Naive thymus-derived CD8-positive, alpha-beta T cell (primary cell): ENCODE measurements at regions not wholly inside any gene's neighbourhood (a gene's known extent, or its start where the extent isn't known, plus 50 kb on each side); places are given as distances from the start of the nearest gene placed in this dataset.

Experiments used
- ATAC-seq, 2 donors: fragments of 150-1000 bp; cut with Tn5 transposase in 1 of 2; sonication (Bioruptor Pico), chemical (Tn5 transposase) in 1 of 2; 1 replicate in 1 of 2; 2 replicates in 1 of 2; pipeline ENCODE4 v1.10.0; 2021; ENCODE audit warnings: mild to moderate bottlenecking in 2 of 2, moderate library complexity in 2 of 2
- POLR2A ChIA-PET: fragments of 350-600 bp; sonication (Branson Sonifier 250); formaldehyde crosslinking; loops from one replicate; lab custom pipeline; 2021; ENCODE audit warnings: antibody characterized with exemption; lab: Charles Lee
- DNase-seq, 10 donors: peaks; one replicate each; pipeline versions ENCODE4 v3.0.0 to v3.0.0-alpha.2; 2020 to 2022
- H3K27ac Mint-ChIP-seq, 10 donors: one replicate each; pipeline ENCODE4 v1.8.0; 2020 to 2022; ENCODE audit warnings: mild to moderate bottlenecking in 10 of 10, mixed read lengths in 10 of 10, moderate library complexity in 4 of 10, inconsistent platforms in 1 of 10
- H3K27me3 Mint-ChIP-seq, 5 donors: one replicate each; pipeline ENCODE4 v1.8.0; 2021 to 2022; ENCODE audit warnings: mixed read lengths in 5 of 5
- H3K36me3 Mint-ChIP-seq, 3 donors: one replicate each; pipeline ENCODE4 v1.8.0; 2020 to 2022; ENCODE audit warnings: mixed read lengths in 3 of 3, mild to moderate bottlenecking in 2 of 3, inconsistent platforms in 1 of 3
- H3K4me1 Mint-ChIP-seq, 4 donors: one replicate each; pipeline ENCODE4 v1.8.0; 2021 to 2022; ENCODE audit warnings: mixed read lengths in 4 of 4
- H3K4me3 Mint-ChIP-seq, 10 donors: one replicate each; pipeline ENCODE4 v1.8.0; 2020 to 2022; ENCODE audit warnings: mild to moderate bottlenecking in 10 of 10, mixed read lengths in 10 of 10, moderate library complexity in 6 of 10, inconsistent platforms in 1 of 10
- H3K9me3 Mint-ChIP-seq, 9 donors: one replicate each; pipeline ENCODE4 v1.8.0; 2020 to 2022; ENCODE audit warnings: mixed read lengths in 9 of 9, mild to moderate bottlenecking in 3 of 9, inconsistent platforms in 1 of 9, moderate library complexity in 1 of 9

DNA sequence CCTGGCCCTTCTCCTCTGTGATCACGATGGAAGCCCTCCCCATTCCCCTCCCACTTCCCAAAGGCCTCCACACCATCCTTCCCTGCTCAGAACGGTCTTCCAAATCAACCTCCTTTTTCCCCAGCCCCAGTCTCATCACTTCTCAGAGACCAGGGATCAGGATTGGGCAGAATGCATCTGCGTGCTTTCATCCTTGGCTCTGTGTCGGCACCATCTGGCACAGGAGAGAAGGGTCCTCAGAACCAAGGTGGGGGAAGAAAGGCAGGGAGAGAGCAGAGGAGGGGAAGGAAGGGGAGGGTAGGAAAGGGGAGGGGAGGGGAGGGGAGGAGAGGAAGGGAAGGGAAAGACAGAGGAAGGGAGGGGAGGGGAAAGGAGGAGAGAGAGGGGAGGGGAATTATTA, 52.4 kb upstream of the FICD start:
- Mint-ChIP-seq H3K27ac (no peak overlapping the region), H3K9me3 (peaks cover 0 to 9% (median 0%) of the 10 kb centered on the region in 9 donors), H3K36me3 (no peaks in the 10 kb centered on the region), H3K4me1 (no peaks in the 10 kb centered on the region), H3K4me3 (no peak overlapping the region), H3K27me3 (peaks cover 26 to 57% (median 50%) of the 10 kb centered on the region in 5 donors)
- no peak for DNase-seq
- POLR2A ChIA-PET = no interaction called here
- ATAC-seq = no peak

DNA sequence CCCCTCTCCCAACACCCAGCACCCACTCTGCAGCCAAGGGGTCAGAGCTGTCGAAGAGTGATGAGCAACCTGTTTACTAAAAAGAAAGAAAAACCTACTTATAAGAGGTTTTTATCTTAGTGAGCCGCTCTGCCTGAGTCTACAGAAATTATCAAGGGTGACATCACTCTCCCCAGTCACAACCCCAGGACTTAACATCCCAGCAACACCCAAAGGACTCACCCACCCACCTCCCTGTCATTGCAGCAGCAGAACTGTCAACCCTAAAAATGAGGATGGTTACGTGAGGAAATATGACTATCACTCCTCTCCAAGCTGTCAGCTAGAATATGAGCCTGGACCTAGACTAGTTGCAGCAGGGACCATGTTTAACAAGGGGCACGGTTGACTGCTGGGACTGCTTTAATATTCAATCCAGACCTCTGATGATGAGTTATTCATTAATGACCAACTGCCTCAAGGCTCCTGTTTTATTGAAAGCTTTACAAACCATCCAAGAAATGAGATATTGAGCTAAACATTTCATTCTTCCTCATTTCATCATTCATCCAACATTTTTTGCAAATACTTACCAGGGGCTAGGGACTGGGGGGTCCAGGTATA, 53.9 kb upstream of the FICD start:
- peaks cover 21 to 42% (median 41%) of the 10 kb centered on the region in 5 donors for H3K27me3 Mint-ChIP-seq
- POLR2A ChIA-PET = no interaction called here
- peaks cover 0 to 1% (median 0%) of the 10 kb centered on the region in 9 donors for H3K9me3 Mint-ChIP-seq
- H3K4me3 Mint-ChIP-seq = no peak overlapping the region
- no peak overlapping the region for H3K27ac Mint-ChIP-seq
- ATAC-seq = no peak
- no peaks in the 10 kb centered on the region for H3K4me1 Mint-ChIP-seq
- H3K36me3 Mint-ChIP-seq = no peaks in the 10 kb centered on the region
- DNase-seq = no peak

- Mint-ChIP-seq H3K27ac (no peak overlapping the region), H3K4me3 (no peak overlapping the region), H3K4me1 (no peaks in the 10 kb centered on the region), H3K36me3 (no peaks in the 10 kb centered on the region), H3K27me3 (peaks cover 16 to 37% (median 23%) of the 10 kb centered on the region in 5 donors), H3K9me3 (peaks cover 0 to 2% (median 0%) of the 10 kb centered on the region in 9 donors)
- ATAC-seq (no peak), DNase-seq (no peak)
- POLR2A ChIA-PET = no interaction called here
These were observed 55.9 kb upstream of the FICD start for GRCh38 chr12:108459149-108459548.

- POLR2A ChIA-PET = no interaction called here
- Mint-ChIP-seq H3K4me3 (no peak overlapping the region), H3K36me3 (no peaks in the 10 kb centered on the region), H3K9me3 (peaks cover 0 to 2% (median 0%) of the 10 kb centered on the region in 9 donors), H3K4me1 (no peaks in the 10 kb centered on the region), H3K27ac (no peak overlapping the region), H3K27me3 (peaks cover 12 to 33% (median 17%) of the 10 kb centered on the region in 5 donors)
- ATAC-seq (no peak), DNase-seq (no peak)
These were observed 57.2 kb upstream of the FICD start for GRCh38 chr12:108457734-108458361.

DNA sequence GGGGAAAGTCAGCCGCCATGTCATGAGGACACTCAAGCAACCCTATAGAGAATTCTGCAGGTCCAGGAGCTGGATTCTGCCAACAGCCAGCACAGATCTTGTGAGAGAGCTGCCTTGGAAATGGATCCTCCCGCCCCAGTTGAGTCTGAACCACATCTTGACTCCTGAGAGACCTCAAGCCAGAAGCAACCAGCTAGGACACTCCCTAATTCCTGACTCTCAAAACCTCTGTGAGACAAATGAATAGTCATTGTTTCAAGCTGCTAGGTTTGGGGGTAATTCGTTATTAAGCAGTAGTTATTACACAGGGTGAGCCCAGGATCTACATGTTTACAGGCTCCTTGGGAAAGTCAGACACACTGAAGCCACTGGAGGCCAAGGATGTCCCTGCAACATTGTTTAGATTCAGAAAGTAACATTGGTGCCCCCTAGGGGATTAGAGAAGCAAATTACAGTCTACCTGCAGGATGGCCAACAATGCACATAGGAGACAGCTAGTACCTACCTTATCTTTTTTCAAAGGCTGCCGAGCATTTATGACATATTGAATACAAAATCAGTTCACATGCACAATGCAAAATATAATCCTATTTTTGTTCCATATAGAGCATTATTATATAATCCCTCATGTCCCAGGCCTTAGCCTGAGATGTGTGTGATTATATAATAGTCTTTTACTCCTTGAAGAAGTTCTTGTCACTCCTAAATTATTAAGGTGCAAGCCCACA, 57.9 kb upstream of the FICD start:
- H3K4me1 Mint-ChIP-seq = no peaks in the 10 kb centered on the region
- peaks cover 11 to 33% (median 16%) of the 10 kb centered on the region in 5 donors for H3K27me3 Mint-ChIP-seq
- H3K27ac Mint-ChIP-seq = no peak overlapping the region
- POLR2A ChIA-PET = no interaction called here
- H3K4me3 Mint-ChIP-seq = no peak overlapping the region
- ATAC-seq (no peak), DNase-seq (peak in 1 of 10 donors; percentile 18)
- H3K9me3 Mint-ChIP-seq = peaks cover 0 to 3% (median 0%) of the 10 kb centered on the region in 9 donors
- H3K36me3 Mint-ChIP-seq = no peaks in the 10 kb centered on the region

GRCh38 chr12:108455706-108456105, 59.4 kb upstream of the FICD start:
- H3K4me3 Mint-ChIP-seq = no peak overlapping the region
- H3K4me1 Mint-ChIP-seq = no peaks in the 10 kb centered on the region
- H3K36me3 Mint-ChIP-seq = no peaks in the 10 kb centered on the region
- H3K27ac Mint-ChIP-seq = no peak overlapping the region
- POLR2A ChIA-PET = no interaction called here
- H3K9me3 Mint-ChIP-seq = peaks cover 0 to 10% (median 0%) of the 10 kb centered on the region in 9 donors
- DNase-seq = no peak
- peaks cover 8 to 45% (median 20%) of the 10 kb centered on the region in 5 donors for H3K27me3 Mint-ChIP-seq
- ATAC-seq = no peak

- POLR2A ChIA-PET = no interaction called here
- peak overlapping the region in 1 of 10 donors; percentile 25 for H3K27ac Mint-ChIP-seq
- H3K4me1 Mint-ChIP-seq = no peaks in the 10 kb centered on the region
- H3K4me3 Mint-ChIP-seq = no peak overlapping the region
- no peaks in the 10 kb centered on the region for H3K36me3 Mint-ChIP-seq
- peaks cover 0 to 10% (median 0%) of the 10 kb centered on the region in 9 donors for H3K9me3 Mint-ChIP-seq
- DNase-seq (no peak), ATAC-seq (no peak)
- peaks cover 8 to 49% (median 20%) of the 10 kb centered on the region in 5 donors for H3K27me3 Mint-ChIP-seq
These were observed 60.4 kb upstream of the FICD start for GRCh38 chr12:108454539-108455139.

GRCh38 chr12:108449478-108449877, 65.6 kb upstream of the FICD start:
- POLR2A ChIA-PET = no interaction called here
- DNase-seq (no peak), ATAC-seq (no peak)
- no peaks in the 10 kb centered on the region for H3K36me3 Mint-ChIP-seq
- H3K4me1 Mint-ChIP-seq = no peaks in the 10 kb centered on the region
- H3K27ac Mint-ChIP-seq = no peak overlapping the region
- peaks cover 23 to 70% (median 34%) of the 10 kb centered on the region in 5 donors for H3K27me3 Mint-ChIP-seq
- H3K4me3 Mint-ChIP-seq = no peak overlapping the region
- peaks cover 0 to 10% (median 0%) of the 10 kb centered on the region in 9 donors for H3K9me3 Mint-ChIP-seq

- no peaks in the 10 kb centered on the region for H3K4me1 Mint-ChIP-seq
- peaks cover 0 to 10% (median 0%) of the 10 kb centered on the region in 9 donors for H3K9me3 Mint-ChIP-seq
- no peaks in the 10 kb centered on the region for H3K36me3 Mint-ChIP-seq
- POLR2A ChIA-PET = no interaction called here
- no peak for ATAC-seq
- H3K4me3 Mint-ChIP-seq = no peak overlapping the region
- H3K27ac Mint-ChIP-seq = no peak overlapping the region
- peaks cover 22 to 73% (median 32%) of the 10 kb centered on the region in 5 donors for H3K27me3 Mint-ChIP-seq
- DNase-seq = no peak
These were observed 66.8 kb upstream of the FICD start for GRCh38 chr12:108448246-108448645.

GRCh38 chr12:108447168-108447832, 67.8 kb upstream of the FICD start:
- peaks cover 21 to 72% (median 31%) of the 10 kb centered on the region in 5 donors for H3K27me3 Mint-ChIP-seq
- no peak overlapping the region for H3K4me3 Mint-ChIP-seq
- DNase-seq (no peak), ATAC-seq (no peak)
- no peak overlapping the region for H3K27ac Mint-ChIP-seq
- POLR2A ChIA-PET = interaction anchor here (0.6 kb wide), 1 partner anchor 762 kb away, joined by 3 read pairs; the partner anchor contains the start of gene PWP1
- H3K36me3 Mint-ChIP-seq = no peaks in the 10 kb centered on the region
- H3K4me1 Mint-ChIP-seq = peaks cover 0 to 3% (median 0%) of the 10 kb centered on the region in 4 donors
- H3K9me3 Mint-ChIP-seq = peaks cover 0 to 7% (median 0%) of the 10 kb centered on the region in 9 donors

GRCh38 chr12:108446766-108447165, 68.3 kb upstream of the FICD start:
- Mint-ChIP-seq H3K36me3 (no peaks in the 10 kb centered on the region), H3K9me3 (peaks cover 0 to 2% (median 0%) of the 10 kb centered on the region in 9 donors), H3K4me1 (peaks cover 0 to 3% (median 0%) of the 10 kb centered on the region in 4 donors), H3K27ac (no peak overlapping the region), H3K4me3 (no peak overlapping the region), H3K27me3 (peaks cover 18 to 67% (median 28%) of the 10 kb centered on the region in 5 donors)
- ATAC-seq = no peak
- POLR2A ChIA-PET = no interaction called here
- DNase-seq = no peak

GRCh38 chr12:108442910-108443309, 72.2 kb upstream of the FICD start:
- no peak for ATAC-seq
- Mint-ChIP-seq H3K27ac (peak overlapping the region in 1 of 10 donors; percentile 14), H3K4me3 (no peak overlapping the region)

More at GRCh38 chr12:108442910-108443309, 72.2 kb upstream of the FICD start:
- no peak for DNase-seq
- peaks cover 0 to 4% (median 0%) of the 10 kb centered on the region in 3 donors for H3K36me3 Mint-ChIP-seq
- H3K9me3 Mint-ChIP-seq = peaks cover 0 to 4% (median 0%) of the 10 kb centered on the region in 9 donors
- peaks cover 17 to 42% (median 28%) of the 10 kb centered on the region in 5 donors for H3K27me3 Mint-ChIP-seq
- POLR2A ChIA-PET = no interaction called here
- H3K4me1 Mint-ChIP-seq = peaks cover 0 to 3% (median 0%) of the 10 kb centered on the region in 4 donors
